ENCODE measurements at regions not wholly inside any gene's neighbourhood (a gene's known extent, or its start where the extent isn't known, plus 50 kb on each side); places are given as distances from the start of the nearest gene placed in this dataset.

DNA sequence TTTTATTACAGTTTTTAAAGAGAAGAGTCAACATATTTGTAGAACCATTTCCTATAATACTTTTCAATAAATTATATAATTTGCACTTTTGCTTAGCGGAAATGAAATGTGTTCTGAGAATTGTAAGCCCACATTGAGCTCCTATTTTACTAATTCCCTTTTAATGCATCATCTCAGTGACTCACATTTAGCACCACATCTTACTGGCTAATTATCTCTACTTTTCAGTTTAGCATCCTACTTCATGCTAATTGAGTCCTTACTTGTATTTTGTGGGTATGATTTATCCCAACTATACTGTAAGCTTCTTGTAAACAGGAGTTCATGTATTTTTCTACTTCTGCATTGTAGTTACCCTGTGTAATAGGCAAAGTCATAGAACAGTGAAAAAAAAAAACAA, 67.5 kb downstream of the TMX1 start:
- Histone ChIP-seq H3K9ac (replicated peaks in 1 of 4; ENCODE audit: extremely low read depth in 1 of 4, low read depth in 3 of 4, low read length in 3 of 4) (no peak overlapping the region), H4K8ac (ENCODE audit: extremely low read depth, insufficient read depth, low read length) (no peak overlapping the region), H2AK5ac (ENCODE audit: low read depth, low read length) (no peak overlapping the region), H3K18ac (ENCODE audit: extremely low read depth, low read length) (no peak overlapping the region), H3K36me3 (ENCODE audit: control insufficient read depth in 2 of 4, insufficient read depth in 4 of 4, low read length in 3 of 4) (no peaks in the 10 kb centered on the region), H2BK5ac (ENCODE audit: low read depth, low read length) (no peak overlapping the region), H3K27me3 (replicated peaks in 1 of 4; ENCODE audit: control insufficient read depth in 3 of 4, extremely low read depth in 1 of 4, insufficient read depth in 3 of 4, low read length in 3 of 4) (no peaks in the 10 kb centered on the region), H3K14ac (ENCODE audit: insufficient read length) (no peak overlapping the region), H2AFZ (ENCODE audit: low read length) (no peak overlapping the region), H3K23ac (ENCODE audit: insufficient read length) (no peak overlapping the region), H4K91ac (replicated peaks; ENCODE audit: insufficient read length, low read length) (no peak overlapping the region), H3K4me2 (ENCODE audit: insufficient read depth in 1 of 2, low read depth in 2 of 2, low read length in 2 of 2) (no peak overlapping the region), H3K27ac (ENCODE audit: low read depth, low read length) (no peak overlapping the region), H3K4me3 (ENCODE audit: extremely low read depth in 1 of 4, insufficient read depth in 2 of 4, low read depth in 3 of 4, low read length in 4 of 4) (no peak overlapping the region), H3K4ac (replicated peaks; ENCODE audit: insufficient read length, low read depth, low read length) (no peak overlapping the region), H4K20me1 (replicated peaks in 1 of 2; ENCODE audit: control insufficient read depth in 1 of 2, insufficient read depth in 2 of 2, low read length in 2 of 2) (no peaks in the 10 kb centered on the region), H3K79me1 (ENCODE audit: low read depth, low read length) (no peaks in the 10 kb centered on the region), H4K5ac (ENCODE audit: insufficient read length, low read depth, low read length) (no peak overlapping the region), H3K56ac (replicated peaks; ENCODE audit: insufficient read length, low read depth, low read length) (no peak overlapping the region), H3K23me2 (ENCODE audit: low read depth, low read length) (no peaks in the 10 kb centered on the region), H2BK120ac (replicated peaks; ENCODE audit: low read depth, low read length) (no peak overlapping the region), H3K79me2 (ENCODE audit: control insufficient read depth in 1 of 2, insufficient read depth in 2 of 2, low read length in 2 of 2) (no peaks in the 10 kb centered on the region), H2BK12ac (ENCODE audit: low read depth, low read length) (no peak overlapping the region), H2BK20ac (ENCODE audit: low read length) (no peak overlapping the region), H3K9me3 (ENCODE audit: insufficient read depth in 2 of 2, low read depth in 1 of 2, low read length in 1 of 2) (no peaks in the 10 kb centered on the region), H2BK15ac (ENCODE audit: low read length) (no peak overlapping the region), H3K4me1 (replicated peaks in 1 of 4; ENCODE audit: control insufficient read depth in 3 of 4, insufficient read depth in 4 of 4, low read length in 3 of 4) (peaks cover 0 to 5% (median 1%) of the 10 kb centered on the region in 4 experiments; a peak in 3 of 7 replicates)
- TF ChIP-seq TEAD4 (IDR thresholded peaks at IDR 0.05; ENCODE audit: low read depth, low read length) (no peak), NRF1 (IDR thresholded peaks at IDR 0.05; ENCODE audit: low read depth, low read length) (no peak), HDAC2 (IDR thresholded peaks at IDR 0.05; ENCODE audit: borderline replicate concordance in 1 of 2, low read depth in 2 of 2, low read length in 2 of 2) (no peak)
- TF ChIP-seq, protein P1, sequence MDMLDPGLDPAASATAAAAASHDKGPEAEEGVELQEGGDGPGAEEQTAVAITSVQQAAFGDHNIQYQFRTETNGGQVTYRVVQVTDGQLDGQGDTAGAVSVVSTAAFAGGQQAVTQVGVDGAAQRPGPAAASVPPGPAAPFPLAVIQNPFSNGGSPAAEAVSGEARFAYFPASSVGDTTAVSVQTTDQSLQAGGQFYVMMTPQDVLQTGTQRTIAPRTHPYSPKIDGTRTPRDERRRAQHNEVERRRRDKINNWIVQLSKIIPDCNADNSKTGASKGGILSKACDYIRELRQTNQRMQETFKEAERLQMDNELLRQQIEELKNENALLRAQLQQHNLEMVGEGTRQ (IDR thresholded peaks at IDR 0.05; ENCODE audit: low read length), result no peak
- FAIRE-seq, result no peak
- CTCF ChIA-PET (ENCODE audit: partially characterized antibody), result interaction anchor here (1.4 to 1.7 kb wide), 2 partner anchors 11 to 24 kb away, joined by 3 to 6 read pairs; no protein-coding TSS in a partner anchor
- POLR2A ChIA-PET (ENCODE audit: partially characterized antibody), result interaction anchor here (1.1 kb wide), 1 partner anchor 8 kb away, joined by 3 read pairs; no protein-coding TSS in a partner anchor
- DNase-seq (ENCODE audit: low read depth in 1 of 2, low spot score in 2 of 2), result no peak
- 83% methylated on average over 1 of the region's 1 CpG; no CpG with 5 or more reads in 1 of the 2 experiments for WGBS, 2 experiments (ENCODE audit: extremely low coverage in 1 of 2, insufficient coverage in 1 of 2, insufficient read length in 1 of 2, insufficient replicate concordance in 2 of 2, low coverage in 1 of 2, low lambda C conversion rate in 2 of 2, missing lambda C conversion rate in 1 of 2)

All from H1 (cell line).